ENCODE measurements at regions not wholly inside any gene's neighbourhood (a gene's known extent, or its start where the extent isn't known, plus 50 kb on each side); places are given as distances from the start of the nearest gene placed in this dataset.
A peak's percentile ranks its signal among the peaks of the same experiment; 100 is the strongest.

DNA sequence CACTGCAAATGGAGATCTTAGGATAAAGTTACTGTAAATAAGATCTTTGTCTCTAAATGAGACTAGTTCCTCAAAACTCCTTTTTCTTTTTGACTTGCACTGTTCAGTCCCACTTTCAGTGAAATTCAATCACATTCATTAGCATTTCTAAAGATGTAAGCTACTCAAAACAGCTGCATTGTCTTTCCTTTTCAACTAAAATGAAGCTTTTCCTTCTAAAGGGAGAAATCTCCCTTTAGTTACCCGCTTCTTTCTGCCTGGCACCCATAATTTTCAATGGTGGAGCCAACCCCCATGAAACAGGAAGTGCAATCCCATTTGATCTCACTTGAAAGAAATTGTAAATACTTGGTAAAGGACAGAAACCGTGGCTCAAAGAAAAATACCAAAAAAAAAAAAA, 387.4 kb upstream of the PKN2 start:
- Histone ChIP-seq H4K20me1 (ENCODE audit: insufficient read depth, low read length) (no peaks in the 10 kb centered on the region), H3K4me3 (ENCODE audit: insufficient read depth, low read length) (no peak overlapping the region), H3K4me2 (ENCODE audit: insufficient read depth, low read length) (no peak overlapping the region), H3K4me1 (ENCODE audit: insufficient read depth, low read length) (no peaks in the 10 kb centered on the region), H3K27me3 (ENCODE audit: insufficient read depth, low read length) (no peaks in the 10 kb centered on the region), H3K9me3 (ENCODE audit: low read depth, low read length) (no peaks in the 10 kb centered on the region), H3K36me3 (ENCODE audit: insufficient read depth, low read length) (no peaks in the 10 kb centered on the region), H2AFZ (ENCODE audit: low read length) (no peak overlapping the region), H3K79me2 (ENCODE audit: insufficient read depth, low read length) (no peaks in the 10 kb centered on the region), H3K27ac (ENCODE audit: low read depth, low read length) (no peak overlapping the region)
- no peak for TF ChIP-seq CTCF (IDR thresholded peaks at IDR 0.05; ENCODE audit: extremely low read depth, low read depth, low read length)
- no peak for DNase-seq (ENCODE audit: insufficient read length, low spot score, missing footprints)

DNA sequence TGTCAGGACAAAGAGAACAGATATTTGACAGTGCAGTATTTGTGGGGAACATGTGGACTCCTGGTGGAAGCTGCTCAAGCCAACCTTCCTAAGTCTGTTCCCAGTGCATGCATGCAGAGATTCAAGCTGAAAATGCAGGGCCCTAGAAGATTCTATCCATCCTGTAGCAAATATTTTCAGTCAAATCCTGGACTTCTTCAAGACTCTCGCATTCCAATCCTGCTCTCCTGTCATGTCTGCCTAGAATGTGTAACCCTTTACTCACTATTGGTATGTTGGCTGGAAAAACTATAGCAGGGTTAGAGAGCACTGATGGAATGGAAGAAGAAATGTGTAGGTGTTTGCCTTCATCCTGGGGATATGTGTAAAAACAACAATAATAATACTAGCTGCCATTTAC, 385.6 kb upstream of the PKN2 start:
- Histone ChIP-seq H3K9me3 (ENCODE audit: low read depth, low read length) (no peaks in the 10 kb centered on the region), H3K27ac (ENCODE audit: low read depth, low read length) (no peak overlapping the region), H3K4me3 (ENCODE audit: insufficient read depth, low read length) (no peak overlapping the region), H3K27me3 (ENCODE audit: insufficient read depth, low read length) (no peaks in the 10 kb centered on the region), H3K4me1 (ENCODE audit: insufficient read depth, low read length) (no peaks in the 10 kb centered on the region), H3K4me2 (ENCODE audit: insufficient read depth, low read length) (no peak overlapping the region), H3K79me2 (ENCODE audit: insufficient read depth, low read length) (no peaks in the 10 kb centered on the region), H3K36me3 (ENCODE audit: insufficient read depth, low read length) (no peaks in the 10 kb centered on the region), H4K20me1 (ENCODE audit: insufficient read depth, low read length) (no peaks in the 10 kb centered on the region), H2AFZ (ENCODE audit: low read length) (no peak overlapping the region)
- TF ChIP-seq CTCF (IDR thresholded peaks at IDR 0.05; ENCODE audit: extremely low read depth, low read depth, low read length), result no peak
- no peak for DNase-seq (ENCODE audit: insufficient read length, low spot score, missing footprints)

DNA sequence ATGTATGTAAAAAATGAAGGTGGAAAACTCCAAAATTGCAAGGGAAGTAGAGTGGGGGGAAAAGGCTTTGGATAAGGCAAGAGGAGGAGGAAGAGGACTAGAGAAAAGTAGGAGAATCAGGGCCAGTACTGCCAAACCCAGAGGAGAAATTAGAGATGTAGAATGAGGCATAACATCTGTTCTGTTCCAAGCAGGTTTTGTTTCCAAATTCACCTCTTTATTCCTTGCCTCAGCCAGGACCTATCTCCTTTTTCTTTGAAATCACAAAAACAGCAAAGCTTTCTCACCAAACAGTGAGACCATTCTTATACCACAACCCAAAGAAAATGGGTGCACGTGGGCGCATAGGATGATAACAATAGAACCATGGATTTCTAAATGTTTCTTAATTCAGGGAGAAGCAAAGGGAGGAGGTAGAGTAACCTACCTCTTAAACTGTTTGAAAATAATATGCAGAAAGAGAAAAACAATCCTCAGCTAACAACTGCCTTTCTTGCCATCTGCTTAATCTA, 383.3 kb upstream of the PKN2 start:
- no peak overlapping the region for H3K4me2 ChIP-seq (ENCODE audit: insufficient read depth, low read length)
- no peaks in the 10 kb centered on the region for H3K36me3 ChIP-seq (ENCODE audit: insufficient read depth, low read length)
- TF ChIP-seq CTCF (IDR thresholded peaks at IDR 0.05; ENCODE audit: extremely low read depth, low read depth, low read length), result no peak
- H3K27ac ChIP-seq (ENCODE audit: low read depth, low read length), result no peak overlapping the region
- no peaks in the 10 kb centered on the region for H3K9me3 ChIP-seq (ENCODE audit: low read depth, low read length)
- H3K27me3 ChIP-seq (ENCODE audit: insufficient read depth, low read length), result no peaks in the 10 kb centered on the region
- H2AFZ ChIP-seq (ENCODE audit: low read length), result no peak overlapping the region
- no peak overlapping the region for H3K4me3 ChIP-seq (ENCODE audit: insufficient read depth, low read length)
- no peaks in the 10 kb centered on the region for H3K79me2 ChIP-seq (ENCODE audit: insufficient read depth, low read length)
- H4K20me1 ChIP-seq (ENCODE audit: insufficient read depth, low read length), result no peaks in the 10 kb centered on the region
- no peaks in the 10 kb centered on the region for H3K4me1 ChIP-seq (ENCODE audit: insufficient read depth, low read length)
- no peak for DNase-seq (ENCODE audit: insufficient read length, low spot score, missing footprints)

- Histone ChIP-seq H2AFZ (ENCODE audit: low read length) (no peak overlapping the region), H3K79me2 (ENCODE audit: insufficient read depth, low read length) (no peaks in the 10 kb centered on the region), H3K27me3 (ENCODE audit: insufficient read depth, low read length) (no peaks in the 10 kb centered on the region), H3K4me1 (ENCODE audit: insufficient read depth, low read length) (no peaks in the 10 kb centered on the region), H3K4me3 (ENCODE audit: insufficient read depth, low read length) (no peak overlapping the region), H3K27ac (ENCODE audit: low read depth, low read length) (no peak overlapping the region), H4K20me1 (ENCODE audit: insufficient read depth, low read length) (no peaks in the 10 kb centered on the region), H3K4me2 (ENCODE audit: insufficient read depth, low read length) (no peak overlapping the region), H3K9me3 (ENCODE audit: low read depth, low read length) (no peaks in the 10 kb centered on the region), H3K36me3 (ENCODE audit: insufficient read depth, low read length) (no peaks in the 10 kb centered on the region)
- TF ChIP-seq CTCF (IDR thresholded peaks at IDR 0.05; ENCODE audit: extremely low read depth, low read depth, low read length), result peak; percentile 52
- DNase-seq (ENCODE audit: insufficient read length, low spot score, missing footprints), result no peak
These were observed 381.1 kb upstream of the PKN2 start for GRCh38 chr1:88302843-88303486.

Measured in osteoblast (primary cell).